IMR-90 (cell line): ENCODE measurements at regions not wholly inside any gene's neighbourhood (a gene's known extent, or its start where the extent isn't known, plus 50 kb on each side); places are given as distances from the start of the nearest gene placed in this dataset.

ENCODE experiments used
- ATAC-seq: fragments of 200-7000 bp; cut with Tn5 transposase; 2 replicates; pipeline ENCODE4 v1.9.1; 2020; ENCODE audit warnings: low read depth, mild to moderate bottlenecking, moderate library complexity
- BruUV-seq: library from RNA; stranded (reverse); fragments of 400-500 nt; replicated peaks from 2 replicates; lab custom pipeline; 2021; lab: Mats Ljungman, UMichigan
- CTCF ChIA-PET: fragments of 300-600 bp; formaldehyde crosslinking; extraction: SDS; loops from one replicate; lab custom pipeline; 2021; ENCODE audit warnings: antibody characterized with exemption; lab: Yijun Ruan, JAX
- POLR2A ChIA-PET: fragments of 300-600 bp; sonication (Branson Sonifier 250); formaldehyde crosslinking; loops from one replicate; lab custom pipeline; 2022; ENCODE audit warnings: antibody characterized with exemption; ENCODE audit not compliant: unreplicated experiment; lab: Charles Lee
- DNase-seq: peaks from one replicate; pipeline ENCODE4 v3.0.0; 2013
- H2AFZ ChIP-seq: replicated peaks from 2 replicates; pipeline ENCODE3; 2013; ENCODE audit warnings: low read length, mild to moderate bottlenecking; ENCODE audit not compliant: poor library complexity
- H2AK5ac ChIP-seq: 2 replicates; pipeline ENCODE4 v1.6.1; 2013; ENCODE audit warnings: low read depth, low read length, inconsistent platforms
- H2AK9ac ChIP-seq: replicated peaks from 2 replicates; pipeline ENCODE3; 2013; ENCODE audit warnings: mild to moderate bottlenecking, low read depth, low read length, moderate library complexity; ENCODE audit not compliant: poor library complexity
- H2BK120ac ChIP-seq: 2 replicates; pipeline ENCODE4 v1.6.1; 2013; ENCODE audit warnings: low read depth, low read length, inconsistent platforms
- H2BK15ac ChIP-seq: 3 replicates; pipeline ENCODE4 v1.6.1; 2013; ENCODE audit warnings: low read depth, low read length, inconsistent platforms
- H2BK20ac ChIP-seq: 2 replicates; pipeline ENCODE4 v1.6.1; 2013; ENCODE audit warnings: low read depth, mild to moderate bottlenecking, inconsistent platforms, low read length, moderate library complexity
- H2BK5ac ChIP-seq: 2 replicates; pipeline ENCODE4 v1.6.1; 2013; ENCODE audit warnings: mild to moderate bottlenecking, low read depth, low read length, inconsistent platforms; ENCODE audit not compliant: poor library complexity, severe bottlenecking
- H3K14ac ChIP-seq: replicated peaks from 2 replicates; pipeline ENCODE4 v1.6.1; 2013; ENCODE audit warnings: low read depth, low read length, inconsistent platforms
- H3K18ac ChIP-seq: 2 replicates; pipeline ENCODE4 v1.6.1; 2013; ENCODE audit warnings: low read depth, low read length, control low read depth
- H3K23ac ChIP-seq: 2 replicates; pipeline ENCODE4 v1.6.1; 2013; ENCODE audit warnings: low read depth, low read length, inconsistent platforms
- H3K27ac ChIP-seq: 2 replicates; pipeline ENCODE4 v1.5.1; 2013; ENCODE audit warnings: mild to moderate bottlenecking, control low read depth, low read length; ENCODE audit not compliant: insufficient read depth
- H3K27me3 ChIP-seq: 2 replicates; pipeline ENCODE4 v1.6.1; 2013; ENCODE audit warnings: low read length; ENCODE audit not compliant: control insufficient read depth, insufficient read depth
- H3K36me3 ChIP-seq: 2 replicates; pipeline ENCODE4 v1.6.1; 2013; ENCODE audit warnings: low read length, mixed read lengths; ENCODE audit not compliant: control insufficient read depth, insufficient read depth
- H3K4ac ChIP-seq: 2 replicates; pipeline ENCODE4 v1.6.1; 2013; ENCODE audit warnings: low read depth, low read length, inconsistent platforms
- H3K4me1 ChIP-seq: 2 replicates; pipeline ENCODE4 v1.6.1; 2013; ENCODE audit warnings: low read length, mixed read lengths; ENCODE audit not compliant: control insufficient read depth, insufficient read depth
- H3K4me2 ChIP-seq: 2 replicates; pipeline ENCODE4 v1.6.1; 2013; ENCODE audit warnings: low read depth, mild to moderate bottlenecking, control low read depth, low read length, moderate library complexity
- H3K4me3 ChIP-seq: 2 replicates; pipeline ENCODE4 v1.5.1; 2013; ENCODE audit warnings: low read depth, mild to moderate bottlenecking, control low read depth, low read length, moderate library complexity; ENCODE audit not compliant: insufficient read depth
- H3K56ac ChIP-seq: 2 replicates; pipeline ENCODE4 v1.6.1; 2013; ENCODE audit warnings: low read length, inconsistent platforms; ENCODE audit not compliant: insufficient read depth; ENCODE audit errors: extremely low read depth
- H3K79me1 ChIP-seq, 2 experiments: 2 replicates each; pipeline ENCODE4 v1.6.1; 2013; ENCODE audit warnings: low read length in 2 of 2, inconsistent platforms in 1 of 2, low read depth in 1 of 2
- H3K9ac ChIP-seq: 2 replicates; pipeline ENCODE4 v1.6.1; 2013; ENCODE audit warnings: low read depth, low read length, control low read depth
- H3K9me1 ChIP-seq: 2 replicates; pipeline ENCODE4 v1.6.1; 2013; ENCODE audit warnings: low read length, inconsistent platforms; ENCODE audit not compliant: insufficient read depth
- H3K9me3 ChIP-seq: 2 replicates; pipeline ENCODE4 v1.6.1; 2013; ENCODE audit warnings: low read length; ENCODE audit not compliant: control insufficient read depth, insufficient read depth
- H4K20me1 ChIP-seq: 2 replicates; pipeline ENCODE4 v1.6.1; 2013; ENCODE audit warnings: low read length, inconsistent platforms; ENCODE audit not compliant: insufficient read depth
- H4K5ac ChIP-seq: 2 replicates; pipeline ENCODE4 v1.6.1; 2013; ENCODE audit warnings: mild to moderate bottlenecking, low read depth, low read length, control low read depth
- H4K8ac ChIP-seq, 2 experiments: 2 replicates each; pipeline ENCODE4 v1.6.1; 2013; ENCODE audit warnings: low read depth in 2 of 2, low read length in 2 of 2, control low read depth in 1 of 2, inconsistent platforms in 1 of 2
- H4K91ac ChIP-seq: 2 replicates; pipeline ENCODE4 v1.6.1; 2013; ENCODE audit warnings: low read depth, low read length, inconsistent platforms; ENCODE audit not compliant: insufficient read depth
- BHLHE40 ChIP-seq: fragments of 150-350 bp; IDR thresholded peaks from 2 replicates; pipeline ENCODE4 v1.6.1; 2016; ENCODE audit warnings: mild to moderate bottlenecking, low read depth, low read length
- CEBPB ChIP-seq: IDR thresholded peaks from 2 replicates; pipeline ENCODE4 v1.6.1; 2012; ENCODE audit warnings: low read depth, low read length, improper control_type of control experiment
- CHD1 ChIP-seq: IDR thresholded peaks from 2 replicates; pipeline ENCODE4 v1.6.1; 2012; ENCODE audit warnings: low read depth, low read length, improper control_type of control experiment
- FOS ChIP-seq: fragments of 150-350 bp; IDR thresholded peaks from 2 replicates; pipeline ENCODE4 v1.6.1; 2016; ENCODE audit warnings: low read depth, low read length
- MAFK ChIP-seq: IDR thresholded peaks from 2 replicates; pipeline ENCODE4 v1.6.1; 2012; ENCODE audit warnings: low read depth, low read length, improper control_type of control experiment
- MAZ ChIP-seq: IDR thresholded peaks from 2 replicates; pipeline ENCODE4 v1.6.1; 2012; ENCODE audit warnings: low read depth, mild to moderate bottlenecking, low read length, improper control_type of control experiment, moderate library complexity, borderline replicate concordance
- MXI1 ChIP-seq: IDR thresholded peaks from 2 replicates; pipeline ENCODE4 v1.6.1; 2012; ENCODE audit warnings: low read depth, mild to moderate bottlenecking, low read length, moderate library complexity, borderline replicate concordance
- NFE2L2 ChIP-seq: fragments of 150-350 bp; IDR thresholded peaks from 2 replicates; pipeline ENCODE4 v1.6.1; 2016; ENCODE audit warnings: low read depth, mild to moderate bottlenecking, low read length
- POLR2A ChIP-seq: IDR thresholded peaks from 2 replicates; pipeline ENCODE4 v1.6.1; 2012; ENCODE audit warnings: mild to moderate bottlenecking, low read depth, low read length
- RCOR1 ChIP-seq: IDR thresholded peaks from 2 replicates; pipeline ENCODE4 v1.6.1; 2012; ENCODE audit warnings: mild to moderate bottlenecking, low read length, improper control_type of control experiment; ENCODE audit not compliant: insufficient replicate concordance
- RFX5 ChIP-seq: IDR thresholded peaks from 2 replicates; pipeline ENCODE4 v1.8.0; 2012; ENCODE audit warnings: low read depth, mild to moderate bottlenecking, low read length, moderate library complexity
- SMC3 ChIP-seq: fragments of 150-350 bp; IDR thresholded peaks from 2 replicates; pipeline ENCODE4 v1.6.1; 2016; ENCODE audit warnings: low read depth, mild to moderate bottlenecking, antibody characterized with exemption, low read length, moderate library complexity
- dilution Hi-C: fragments of 300-500 bp; cut with HindIII; formaldehyde crosslinking; loops from one replicate; pipeline ENCODE4 v1.14.3; 2018; ENCODE audit warnings: low sequenced_read_pairs; ENCODE audit not compliant: unreplicated experiment
- in situ Hi-C: fragments of 300-500 bp; cut with MboI; formaldehyde crosslinking; loops from 3 replicates; pipeline ENCODE4 v1.14.3; 2019; ENCODE audit warnings: low sequenced_read_pairs, inconsistent platforms, mixed read lengths
- intact Hi-C: fragments of 100-400 bp; cut with micrococcal nuclease; formaldehyde crosslinking; loops from 2 replicates; pipeline ENCODE4 v1.10.0; 2022
- TF ChIP-seq, protein P1 (sequence below): fragments of 150-350 bp; IDR thresholded peaks from 2 replicates; pipeline ENCODE4 v1.6.1; 2017; ENCODE audit warnings: mild to moderate bottlenecking, antibody characterized with exemption, low read length, low read depth
- TF ChIP-seq, protein P2 (sequence below): conservative IDR thresholded peaks from 2 replicates; pipeline ENCODE4 v1.5.1; 2012; ENCODE audit warnings: mild to moderate bottlenecking, low read depth, low read length, improper control_type of control experiment
- TF ChIP-seq, protein P3 (sequence below): fragments of 150-350 bp; IDR thresholded peaks from 2 replicates; pipeline ENCODE4 v1.6.1; 2016; ENCODE audit warnings: low read depth, mild to moderate bottlenecking, low read length, moderate library complexity, borderline replicate concordance

DNA sequence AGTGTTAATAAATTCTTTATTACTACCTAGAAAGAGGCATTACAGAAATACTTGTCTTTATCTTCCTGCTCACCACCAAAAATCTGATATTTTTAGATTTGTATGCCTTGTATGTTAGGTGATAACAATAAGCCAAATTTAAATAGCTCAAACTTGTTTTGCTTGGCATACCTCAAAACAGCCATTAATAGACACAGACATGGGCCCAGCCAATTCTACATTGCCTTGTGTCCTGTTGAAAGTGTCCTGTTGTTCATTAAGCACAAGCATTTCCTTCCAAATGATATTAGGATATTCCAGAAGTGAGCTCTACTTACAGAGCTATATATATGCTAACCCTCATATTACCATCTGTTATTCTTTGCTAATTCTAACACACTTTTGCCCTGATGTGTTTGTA, 438.6 kb upstream of the ZNF385D start:
- POLR2A ChIA-PET = no interaction called here
- H2AK5ac ChIP-seq = no peak overlapping the region

More for the DNA sequence above, 438.6 kb upstream of the ZNF385D start:
- Histone ChIP-seq H3K56ac (no peak overlapping the region), H2BK15ac (no peak overlapping the region), H3K23ac (no peak overlapping the region), H3K4me1 (no peaks in the 10 kb centered on the region), H3K9me1 (no peaks in the 10 kb centered on the region), H3K9me3 (no peaks in the 10 kb centered on the region), H2BK20ac (no peak overlapping the region), H3K18ac (no peak overlapping the region), H2AFZ (no peak overlapping the region), H2BK120ac (no peak overlapping the region), H2BK5ac (no peak overlapping the region), H2AK9ac (no peak overlapping the region), H4K8ac (no peak overlapping the region), H3K79me1 (no peaks in the 10 kb centered on the region), H4K5ac (no peak overlapping the region), H4K91ac (no peak overlapping the region), H3K4me2 (no peak overlapping the region), H3K9ac (no peak overlapping the region), H3K36me3 (no peaks in the 10 kb centered on the region), H3K27ac (no peak overlapping the region), H3K27me3 (no peaks in the 10 kb centered on the region), H3K4ac (no peak overlapping the region), H3K14ac (no peak overlapping the region), H4K20me1 (no peaks in the 10 kb centered on the region), H3K4me3 (no peak overlapping the region)
- TF ChIP-seq MXI1 (no peak), RCOR1 (no peak), POLR2A (no peak), NFE2L2 (no peak), CHD1 (no peak), RFX5 (no peak), MAZ (no peak), FOS (no peak), SMC3 (no peak), BHLHE40 (no peak), MAFK (no peak), CEBPB (no peak)
- TF ChIP-seq, protein P1, sequence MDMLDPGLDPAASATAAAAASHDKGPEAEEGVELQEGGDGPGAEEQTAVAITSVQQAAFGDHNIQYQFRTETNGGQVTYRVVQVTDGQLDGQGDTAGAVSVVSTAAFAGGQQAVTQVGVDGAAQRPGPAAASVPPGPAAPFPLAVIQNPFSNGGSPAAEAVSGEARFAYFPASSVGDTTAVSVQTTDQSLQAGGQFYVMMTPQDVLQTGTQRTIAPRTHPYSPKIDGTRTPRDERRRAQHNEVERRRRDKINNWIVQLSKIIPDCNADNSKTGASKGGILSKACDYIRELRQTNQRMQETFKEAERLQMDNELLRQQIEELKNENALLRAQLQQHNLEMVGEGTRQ = no peak
- TF ChIP-seq, protein P2, sequence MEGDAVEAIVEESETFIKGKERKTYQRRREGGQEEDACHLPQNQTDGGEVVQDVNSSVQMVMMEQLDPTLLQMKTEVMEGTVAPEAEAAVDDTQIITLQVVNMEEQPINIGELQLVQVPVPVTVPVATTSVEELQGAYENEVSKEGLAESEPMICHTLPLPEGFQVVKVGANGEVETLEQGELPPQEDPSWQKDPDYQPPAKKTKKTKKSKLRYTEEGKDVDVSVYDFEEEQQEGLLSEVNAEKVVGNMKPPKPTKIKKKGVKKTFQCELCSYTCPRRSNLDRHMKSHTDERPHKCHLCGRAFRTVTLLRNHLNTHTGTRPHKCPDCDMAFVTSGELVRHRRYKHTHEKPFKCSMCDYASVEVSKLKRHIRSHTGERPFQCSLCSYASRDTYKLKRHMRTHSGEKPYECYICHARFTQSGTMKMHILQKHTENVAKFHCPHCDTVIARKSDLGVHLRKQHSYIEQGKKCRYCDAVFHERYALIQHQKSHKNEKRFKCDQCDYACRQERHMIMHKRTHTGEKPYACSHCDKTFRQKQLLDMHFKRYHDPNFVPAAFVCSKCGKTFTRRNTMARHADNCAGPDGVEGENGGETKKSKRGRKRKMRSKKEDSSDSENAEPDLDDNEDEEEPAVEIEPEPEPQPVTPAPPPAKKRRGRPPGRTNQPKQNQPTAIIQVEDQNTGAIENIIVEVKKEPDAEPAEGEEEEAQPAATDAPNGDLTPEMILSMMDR = no peak
- TF ChIP-seq, protein P3, sequence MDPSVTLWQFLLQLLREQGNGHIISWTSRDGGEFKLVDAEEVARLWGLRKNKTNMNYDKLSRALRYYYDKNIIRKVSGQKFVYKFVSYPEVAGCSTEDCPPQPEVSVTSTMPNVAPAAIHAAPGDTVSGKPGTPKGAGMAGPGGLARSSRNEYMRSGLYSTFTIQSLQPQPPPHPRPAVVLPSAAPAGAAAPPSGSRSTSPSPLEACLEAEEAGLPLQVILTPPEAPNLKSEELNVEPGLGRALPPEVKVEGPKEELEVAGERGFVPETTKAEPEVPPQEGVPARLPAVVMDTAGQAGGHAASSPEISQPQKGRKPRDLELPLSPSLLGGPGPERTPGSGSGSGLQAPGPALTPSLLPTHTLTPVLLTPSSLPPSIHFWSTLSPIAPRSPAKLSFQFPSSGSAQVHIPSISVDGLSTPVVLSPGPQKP = no peak
- dilution Hi-C loops = no loop called here
- in situ Hi-C loops = no loop called here
- no peak for ATAC-seq
- BruUV-seq = no TSS peak
- CTCF ChIA-PET = no interaction called here
- no peak for DNase-seq
- intact Hi-C loops = no loop called here
